GM12878 (cell line): ENCODE measurements at regions not wholly inside any gene's neighbourhood (a gene's known extent, or its start where the extent isn't known, plus 50 kb on each side); places are given as distances from the start of the nearest gene placed in this dataset.

Source experiments
- ATF7 ChIP-seq: fragments of 450-650 bp; IDR thresholded peaks from 2 replicates; pipeline ENCODE4 v1.6.1; 2016; ENCODE audit warnings: low read depth, mild to moderate bottlenecking
- BACH1 ChIP-seq: fragments of 450-650 bp; IDR thresholded peaks from 2 replicates; pipeline ENCODE4 v1.6.1; 2017; ENCODE audit warnings: mild to moderate bottlenecking, borderline replicate concordance
- CHD1 ChIP-seq: IDR thresholded peaks from 2 replicates; pipeline ENCODE4 v1.6.1; 2012; ENCODE audit warnings: low read depth, low read length, improper control_type of control experiment
- CHD2 ChIP-seq: IDR thresholded peaks from 2 replicates; pipeline ENCODE4 v1.6.1; 2011; ENCODE audit warnings: low read depth, low read length, improper control_type of control experiment, borderline replicate concordance
- CREM ChIP-seq: IDR thresholded peaks from 2 replicates; pipeline ENCODE4 v1.6.1; 2014; ENCODE audit warnings: antibody characterized with exemption, low read depth
- ETV6 ChIP-seq, 2 experiments: fragments of 450-650 bp in 1 of 2; IDR thresholded peaks in 1 of 2; conservative IDR thresholded peaks in 1 of 2; 2 replicates each; pipeline ENCODE4 v1.6.1; 2014; ENCODE audit warnings: antibody characterized with exemption in 1 of 2, borderline replicate concordance in 1 of 2, low read depth in 1 of 2, mild to moderate bottlenecking in 1 of 2, moderate library complexity in 1 of 2
- FOXM1 ChIP-seq: IDR thresholded peaks from 2 replicates; pipeline ENCODE4 v1.6.1; 2012; ENCODE audit warnings: low read depth, mild to moderate bottlenecking, inconsistent platforms, low read length, moderate library complexity
- GABPA ChIP-seq: IDR thresholded peaks from 2 replicates; pipeline ENCODE4 v1.6.1; 2014; ENCODE audit warnings: antibody characterized with exemption, low read depth, mild to moderate bottlenecking, inconsistent platforms
- IRF5 ChIP-seq: fragments of 450-650 bp; IDR thresholded peaks from 2 replicates; pipeline ENCODE4 v1.6.1; 2017; ENCODE audit warnings: borderline replicate concordance
- NR2C2 ChIP-seq: IDR thresholded peaks from 2 replicates; pipeline ENCODE4 v1.6.1; 2011; ENCODE audit warnings: borderline replicate concordance, low read depth; ENCODE audit not compliant: control insufficient read depth, insufficient read length
- PKNOX1 ChIP-seq: fragments of 450-650 bp; IDR thresholded peaks from 2 replicates; pipeline ENCODE4 v1.6.1; 2016; ENCODE audit warnings: mild to moderate bottlenecking
- SPI1 ChIP-seq: IDR thresholded peaks from 2 replicates; pipeline ENCODE4 v1.6.1; 2011; ENCODE audit warnings: low read depth, mild to moderate bottlenecking, low read length, moderate library complexity, borderline replicate concordance; ENCODE audit not compliant: insufficient read depth
- STAT1 ChIP-seq: fragments of 450-650 bp; conservative IDR thresholded peaks from 2 replicates; pipeline ENCODE4 v1.6.1; 2014; ENCODE audit warnings: antibody characterized with exemption, mild to moderate bottlenecking
- USF1 ChIP-seq: IDR thresholded peaks from 2 replicates; pipeline ENCODE4 v1.6.1; 2011; ENCODE audit warnings: borderline replicate concordance, low read depth, mild to moderate bottlenecking, moderate library complexity, mixed read lengths, low read length; ENCODE audit not compliant: insufficient read depth; ENCODE audit errors: extremely low read length
- WRNIP1 ChIP-seq: IDR thresholded peaks from 2 replicates; pipeline ENCODE4 v1.6.1; 2011; ENCODE audit warnings: low read depth, low read length, improper control_type of control experiment, borderline replicate concordance
- ZNF592 ChIP-seq: fragments of 450-650 bp; IDR thresholded peaks from 2 replicates; pipeline ENCODE4 v1.6.1; 2017; ENCODE audit warnings: mild to moderate bottlenecking, moderate library complexity
- ZNF687 ChIP-seq: fragments of 450-650 bp; IDR thresholded peaks from 2 replicates; pipeline ENCODE4 v1.6.1; 2017; ENCODE audit warnings: mild to moderate bottlenecking, moderate library complexity

GRCh38 chr10:62681211-62681940 lies 123.1 kb upstream of the ADO start (continued):
- TF ChIP-seq FOXM1 (peak; percentile 94), ZNF687 (peak; percentile 42; the same call in 1 of the 2 replicates), CREM (peak; percentile 87), BACH1 (peak; percentile 14; the same call in 1 of the 2 replicates), PKNOX1 (peak; percentile 65; the same call in 1 of the 2 replicates), USF1 (no peak), CHD2 (no peak), ZNF592 (peak; percentile 47; the same call in 1 of the 2 replicates), NR2C2 (no peak), ETV6 (conservative IDR thresholded peaks at IDR 0.05 in 1 of 2, IDR thresholded peaks at IDR 0.05 in 1 of 2; ENCODE audit: borderline replicate concordance in 1 of 2, low read depth in 1 of 2) (peak in 1 of 2 experiments; percentile 91; a peak in 2 of 4 replicates), GABPA (peak; percentile 32; the same call in 1 of the 2 replicates), WRNIP1 (no peak; the same call in 1 of the 2 replicates), STAT1 (0 out of 2 replicates have a peak, but pooled peaks have one; percentile 68), ATF7 (peak; percentile 93), CHD1 (no peak), SPI1 (no peak), IRF5 (no peak)
